VCaP (cell line): ENCODE measurements at regions not wholly inside any gene's neighbourhood (a gene's known extent, or its start where the extent isn't known, plus 50 kb on each side); places are given as distances from the start of the nearest gene placed in this dataset.

Experiments used
- H3K27ac ChIP-seq: fragments of 450-650 bp; 2 replicates; pipeline ENCODE4 v1.5.1; 2017
- TF ChIP-seq, protein P1 (sequence below): fragments of 450-650 bp; conservative IDR thresholded peaks from 2 replicates; pipeline ENCODE4 v1.5.1; 2017; ENCODE audit warnings: mild to moderate bottlenecking, moderate library complexity

DNA sequence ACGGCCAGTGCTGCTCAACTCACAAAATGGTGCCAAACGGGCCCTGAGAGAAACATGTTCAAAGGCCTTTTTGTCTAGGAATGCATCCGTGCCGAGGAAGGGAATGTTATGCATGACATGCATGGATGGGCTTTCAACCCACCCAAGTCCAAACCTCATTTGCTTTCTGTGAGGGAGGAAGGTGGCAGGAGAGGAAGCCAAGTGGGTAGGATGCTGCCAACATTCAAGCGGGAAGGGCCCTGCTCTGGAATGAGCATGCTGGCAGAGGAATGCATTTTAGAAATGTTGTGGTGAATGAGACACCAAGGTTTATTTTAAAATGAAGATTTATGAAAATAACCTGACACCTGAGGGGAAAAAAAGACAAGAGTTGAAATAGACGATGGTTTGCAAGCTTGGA, 479.1 kb downstream of the CCDC171 start:
- TF ChIP-seq, protein P1, sequence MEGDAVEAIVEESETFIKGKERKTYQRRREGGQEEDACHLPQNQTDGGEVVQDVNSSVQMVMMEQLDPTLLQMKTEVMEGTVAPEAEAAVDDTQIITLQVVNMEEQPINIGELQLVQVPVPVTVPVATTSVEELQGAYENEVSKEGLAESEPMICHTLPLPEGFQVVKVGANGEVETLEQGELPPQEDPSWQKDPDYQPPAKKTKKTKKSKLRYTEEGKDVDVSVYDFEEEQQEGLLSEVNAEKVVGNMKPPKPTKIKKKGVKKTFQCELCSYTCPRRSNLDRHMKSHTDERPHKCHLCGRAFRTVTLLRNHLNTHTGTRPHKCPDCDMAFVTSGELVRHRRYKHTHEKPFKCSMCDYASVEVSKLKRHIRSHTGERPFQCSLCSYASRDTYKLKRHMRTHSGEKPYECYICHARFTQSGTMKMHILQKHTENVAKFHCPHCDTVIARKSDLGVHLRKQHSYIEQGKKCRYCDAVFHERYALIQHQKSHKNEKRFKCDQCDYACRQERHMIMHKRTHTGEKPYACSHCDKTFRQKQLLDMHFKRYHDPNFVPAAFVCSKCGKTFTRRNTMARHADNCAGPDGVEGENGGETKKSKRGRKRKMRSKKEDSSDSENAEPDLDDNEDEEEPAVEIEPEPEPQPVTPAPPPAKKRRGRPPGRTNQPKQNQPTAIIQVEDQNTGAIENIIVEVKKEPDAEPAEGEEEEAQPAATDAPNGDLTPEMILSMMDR, result no peak
- no peak overlapping the region for H3K27ac ChIP-seq

DNA sequence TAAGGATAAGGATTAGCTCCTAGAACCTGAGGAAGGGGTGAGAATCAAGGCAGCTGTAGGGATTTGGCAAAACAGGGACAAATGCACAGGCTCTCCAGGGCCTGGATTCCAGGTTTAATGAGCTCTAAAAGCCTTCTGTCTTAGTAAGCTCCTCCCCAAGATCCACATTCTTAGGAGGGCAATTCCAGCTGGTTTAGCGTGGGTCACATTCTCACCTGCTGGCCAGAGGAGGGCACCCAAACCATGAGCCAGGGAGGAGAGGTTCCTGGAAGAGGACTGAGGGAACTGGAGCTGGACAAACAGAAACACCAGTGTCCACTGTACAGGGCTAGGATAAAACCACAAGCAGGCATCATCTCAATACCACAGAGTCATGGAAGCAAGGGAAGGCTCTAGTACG, 480.0 kb downstream of the CCDC171 start:
- TF ChIP-seq, protein P1, result peak; percentile 59
- H3K27ac ChIP-seq, result no peak overlapping the region

DNA sequence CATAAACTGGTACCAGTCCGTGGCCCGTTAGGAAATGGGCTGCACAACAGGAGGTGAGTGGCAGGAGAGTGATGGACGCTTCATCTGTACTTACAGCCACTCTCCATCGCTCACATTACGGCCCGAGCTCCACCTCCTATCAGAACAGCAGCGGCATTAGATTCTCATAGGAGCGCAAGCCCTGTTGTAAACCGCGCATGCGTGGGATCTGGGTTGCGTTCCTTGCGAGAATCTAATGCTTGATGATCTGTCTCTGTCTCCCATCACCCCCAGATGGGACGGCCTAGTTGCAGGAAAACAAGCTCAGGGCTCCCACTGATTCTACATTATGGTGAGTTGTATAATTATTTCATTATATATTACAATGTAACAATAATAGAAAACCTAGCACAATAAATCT, 480.4 kb downstream of the CCDC171 start:
- no peak overlapping the region for H3K27ac ChIP-seq
- TF ChIP-seq, protein P1, result no peak

DNA sequence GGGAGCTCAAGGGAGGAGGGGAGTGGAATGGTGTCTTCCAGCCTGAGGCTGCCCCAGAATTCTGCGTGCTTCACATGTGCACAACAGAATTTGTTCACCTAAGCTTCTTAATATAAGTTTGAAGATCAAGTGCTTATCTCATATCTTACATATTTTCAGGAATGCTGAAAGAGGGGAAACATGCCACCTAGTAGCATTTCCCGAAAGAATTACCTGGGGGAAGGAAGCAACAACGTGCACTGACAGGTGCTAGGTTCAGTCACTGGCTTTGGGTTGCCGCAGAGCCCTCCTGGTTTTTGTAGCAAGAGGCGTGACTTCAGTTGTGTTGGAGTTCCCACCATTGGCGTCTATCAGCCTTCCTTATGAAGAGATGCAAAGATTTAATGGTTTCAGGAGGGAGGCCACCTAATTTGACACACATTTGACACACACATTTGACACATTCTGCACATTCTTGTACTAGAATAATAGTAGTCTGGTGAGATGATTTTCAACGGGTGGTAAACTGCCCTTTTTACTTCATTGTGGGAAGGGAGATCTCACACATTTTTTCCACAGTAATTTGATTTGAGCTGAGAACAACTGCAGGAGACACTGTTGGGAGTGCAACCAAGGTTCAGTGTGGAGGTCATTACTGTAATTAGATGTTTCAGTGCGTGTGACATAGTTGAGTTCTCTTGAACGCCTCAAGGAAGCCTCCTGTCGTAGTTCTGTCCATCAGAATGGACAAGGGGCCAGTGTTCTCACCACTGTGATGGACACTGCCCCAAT, 481.3 kb downstream of the CCDC171 start:
- TF ChIP-seq, protein P1, result no peak
- no peak overlapping the region for H3K27ac ChIP-seq

DNA sequence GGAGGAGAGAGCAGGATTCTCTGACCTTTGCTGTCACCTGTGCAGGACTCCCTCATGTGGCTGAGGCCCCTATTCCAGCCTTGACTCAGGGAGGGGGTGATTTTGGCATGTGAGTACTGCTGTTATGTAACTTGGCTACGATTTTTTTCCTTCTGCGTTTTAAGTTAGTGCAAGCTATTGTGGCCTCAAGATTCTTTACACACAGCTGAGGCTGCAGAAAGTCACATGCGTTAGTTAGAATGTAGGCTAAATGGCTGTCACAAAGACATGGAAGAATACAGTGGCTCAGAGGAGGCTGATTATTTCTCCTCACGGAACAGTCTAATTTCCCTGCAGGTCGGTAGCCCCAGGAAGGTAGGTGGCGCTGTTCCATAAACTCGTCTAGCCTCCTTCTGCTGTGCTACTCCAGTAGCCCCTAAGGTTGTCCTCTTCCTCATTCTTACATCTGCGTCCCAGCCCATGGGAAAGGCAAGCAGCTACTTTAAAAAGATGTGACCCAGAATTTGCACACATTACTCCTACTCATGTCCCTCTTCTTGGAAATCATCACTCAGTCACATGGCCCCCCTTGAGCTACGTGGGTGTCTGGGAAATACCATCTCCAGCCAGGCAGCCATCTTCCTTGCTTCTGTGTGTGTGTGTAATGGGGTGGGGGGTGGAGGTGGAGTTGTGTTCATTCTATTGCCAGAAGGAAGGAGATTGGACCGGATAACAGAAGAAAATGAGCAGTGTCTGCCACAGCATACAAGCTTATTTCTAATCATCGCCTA, 486.6 kb downstream of the CCDC171 start:
- H3K27ac ChIP-seq, result no peak overlapping the region; the same call in 1 of the 2 replicates
- TF ChIP-seq, protein P1, result 0 out of 2 replicates have a peak, but pooled peaks have one; percentile 32

DNA sequence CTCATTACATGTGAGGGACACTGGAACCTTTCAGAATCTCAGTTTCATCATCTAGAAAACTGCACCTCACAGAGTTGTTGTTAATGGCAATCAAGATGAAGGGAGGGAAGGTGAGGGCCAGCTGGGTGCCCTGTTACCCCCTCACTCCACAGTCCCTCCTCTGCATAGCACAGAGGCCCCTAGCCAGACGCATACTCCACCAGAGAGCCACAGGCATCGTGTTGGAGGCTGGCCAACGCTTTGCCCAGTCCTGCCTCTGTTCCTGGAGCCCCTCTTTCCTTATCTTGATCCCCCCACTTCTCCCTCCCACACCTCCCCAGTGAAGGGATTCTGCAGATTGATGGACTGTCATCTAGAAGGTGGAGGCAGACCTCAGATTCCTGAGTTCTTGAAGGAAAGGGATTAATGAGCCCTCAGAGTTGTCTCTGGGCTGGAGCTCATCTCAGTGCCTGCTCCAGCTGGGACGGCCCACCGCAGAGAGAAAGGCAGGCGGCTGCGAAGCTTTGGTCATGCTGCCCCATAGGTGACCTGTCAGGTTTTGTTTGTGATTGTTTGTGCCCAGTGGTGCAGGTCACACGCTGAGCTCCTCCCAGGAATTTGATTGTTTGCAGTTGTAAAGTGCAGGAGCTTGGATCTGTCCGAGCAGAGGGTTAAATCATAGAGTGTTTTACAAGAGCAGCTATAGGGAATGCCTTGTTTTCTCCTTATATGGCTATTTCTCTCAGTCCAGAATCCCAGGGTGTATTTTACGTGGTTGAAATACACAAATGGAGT, 487.3 kb downstream of the CCDC171 start:
- H3K27ac ChIP-seq, result peak overlapping the region; percentile 38
- TF ChIP-seq, protein P1, result no peak
